Medulla oblongata (tissue), 1 donor: ENCODE measurements at regions not wholly inside any gene's neighbourhood (a gene's known extent, or its start where the extent isn't known, plus 50 kb on each side); places are given as distances from the start of the nearest gene placed in this dataset.
"Not testable (repeated sequence)": the region's sequence is repeated elsewhere in the genome, so short reads cannot be mapped to it uniquely, and the experiment has no call there.

Experiments
- DNase-seq: peaks from one replicate; pipeline ENCODE4 v3.0.0-alpha.2; 2015; ENCODE audit errors: extremely low spot score

DNA sequence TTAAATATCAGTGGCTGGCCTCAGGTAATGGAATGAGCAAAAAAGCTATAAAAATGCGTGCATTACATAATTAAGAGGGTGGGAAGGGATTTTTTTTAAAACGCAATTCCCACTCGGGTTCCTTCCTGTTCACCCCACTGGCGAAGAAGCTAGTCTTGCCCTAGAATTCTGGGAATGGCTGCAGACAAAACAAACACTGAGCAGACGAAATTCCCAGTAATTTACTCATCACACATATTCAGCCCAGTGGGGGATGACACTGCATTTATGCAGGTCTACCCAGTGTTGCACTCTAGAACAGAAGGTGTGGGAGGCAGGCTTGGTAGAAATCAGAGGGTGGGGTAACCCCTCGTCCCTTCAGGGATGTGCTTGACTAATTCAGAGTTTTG lies 2695.0 kb upstream of the DEFB115 start:
- DNase-seq, result no peak

DNA sequence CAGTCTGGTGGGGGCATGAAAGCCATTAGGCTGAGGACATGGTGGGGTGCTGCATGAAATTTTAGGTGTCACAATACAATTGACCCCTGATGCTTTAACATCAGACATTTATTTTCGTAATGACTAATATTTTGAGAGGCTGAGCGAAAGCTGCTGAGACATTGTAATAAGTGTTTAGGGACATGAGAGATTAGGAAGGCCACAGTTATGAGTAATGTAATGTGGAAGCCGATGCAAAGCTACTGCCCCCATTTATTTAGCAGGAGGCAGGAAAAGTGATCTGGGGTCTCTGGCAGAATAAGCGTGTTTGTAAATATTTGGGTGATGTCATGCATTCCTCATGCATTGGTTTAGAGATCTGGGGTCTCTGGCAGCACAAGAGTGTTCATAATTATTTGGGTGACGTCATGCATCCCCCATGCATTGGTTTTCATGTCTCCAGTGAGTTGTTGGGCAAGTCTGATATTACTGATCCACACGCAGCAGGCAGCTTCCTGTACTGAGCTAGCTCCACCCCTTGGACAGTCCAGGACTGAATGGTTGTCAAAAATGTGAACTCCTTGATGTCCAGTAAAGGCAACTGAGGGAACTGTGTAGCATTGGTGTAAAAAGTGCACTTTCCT lies 2694.5 kb upstream of the DEFB115 start:
- not testable (repeated sequence) for DNase-seq

DNA sequence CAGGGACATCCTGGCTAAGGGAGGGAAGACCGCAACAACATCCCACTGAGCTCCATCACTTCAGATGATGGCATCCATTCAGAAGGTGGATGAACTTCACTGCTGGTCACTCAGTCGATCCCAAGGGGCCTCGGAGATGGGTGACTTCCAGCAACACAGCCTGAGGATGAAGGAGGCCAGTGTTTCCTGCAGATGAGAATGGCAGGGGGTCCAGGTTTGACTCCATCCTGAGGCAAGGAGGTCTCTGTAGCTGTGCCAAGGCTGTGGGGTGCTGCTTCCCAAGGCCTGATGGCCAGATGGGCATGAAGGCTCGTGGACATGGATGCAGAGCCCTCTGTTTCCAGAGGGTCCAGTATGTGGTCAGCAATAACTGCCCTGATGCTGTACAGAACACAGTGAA lies 2693.4 kb upstream of the DEFB115 start:
- DNase-seq, result not testable (repeated sequence)

DNA sequence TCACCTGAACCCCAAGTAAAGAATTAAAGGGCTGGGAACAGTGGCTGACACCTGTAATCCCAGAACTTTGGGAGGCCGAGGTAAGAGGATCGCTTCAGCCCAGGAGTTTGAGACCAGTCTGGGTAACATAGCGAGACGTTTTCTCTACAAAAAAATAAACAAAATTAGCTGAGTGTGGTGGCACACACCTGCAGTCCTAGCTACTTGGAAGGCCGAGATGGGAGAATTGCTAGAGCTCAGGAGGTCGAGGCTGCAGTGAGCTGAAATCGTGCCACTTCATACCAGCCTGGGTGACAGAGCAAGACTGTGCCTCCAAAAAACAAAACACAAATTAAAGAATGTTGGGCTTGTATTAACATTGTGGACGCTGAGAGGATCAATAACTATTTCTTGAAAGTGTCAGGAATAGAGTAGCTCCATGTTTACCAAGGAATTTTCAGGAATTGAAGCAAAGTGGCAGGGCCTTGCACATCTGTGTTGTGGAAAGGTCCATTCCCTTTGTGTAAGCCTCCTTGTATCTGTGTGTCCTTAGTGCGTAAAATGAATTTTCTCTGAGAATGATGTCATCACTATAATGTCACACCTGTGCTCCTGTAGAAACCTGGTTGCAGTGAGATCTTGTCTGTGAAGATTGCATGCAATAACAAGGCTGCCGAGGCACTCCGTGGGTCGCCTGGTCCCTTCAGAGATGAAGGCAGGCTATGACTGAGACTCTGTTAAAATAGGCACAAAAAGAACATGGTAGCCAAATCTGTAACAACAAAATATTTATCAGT lies 2692.6 kb upstream of the DEFB115 start:
- not testable (repeated sequence) for DNase-seq

GRCh38 chr20:28575991-28576390 lies 2681.5 kb upstream of the DEFB115 start:
- DNase-seq, result not testable (repeated sequence)

DNA sequence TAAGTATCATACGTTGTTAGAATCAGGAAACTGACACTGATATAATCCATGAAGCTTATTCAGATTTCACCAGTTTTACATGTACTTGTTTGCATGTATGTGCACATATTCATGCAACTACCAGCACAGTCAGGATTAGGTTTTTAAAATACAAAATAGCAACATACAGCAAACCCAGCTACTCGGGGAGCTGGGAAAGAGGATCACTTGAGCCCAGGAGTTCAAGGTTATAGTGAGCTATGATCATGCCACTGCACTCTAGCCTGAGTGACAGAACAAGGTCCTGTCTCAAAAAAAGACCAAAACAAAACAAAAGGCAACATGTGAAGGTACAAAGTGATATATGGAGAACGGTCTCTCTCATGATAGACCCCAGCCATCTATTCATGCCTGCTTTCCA lies 2665.8 kb upstream of the DEFB115 start:
- DNase-seq, result not testable (repeated sequence)

- not testable (repeated sequence) for DNase-seq
Measured at GRCh38 chr20:28593383-28593782, 2664.1 kb upstream of the DEFB115 start.

- DNase-seq, result not testable (repeated sequence)
Measured at GRCh38 chr20:28594476-28594875, 2663.0 kb upstream of the DEFB115 start.

DNA sequence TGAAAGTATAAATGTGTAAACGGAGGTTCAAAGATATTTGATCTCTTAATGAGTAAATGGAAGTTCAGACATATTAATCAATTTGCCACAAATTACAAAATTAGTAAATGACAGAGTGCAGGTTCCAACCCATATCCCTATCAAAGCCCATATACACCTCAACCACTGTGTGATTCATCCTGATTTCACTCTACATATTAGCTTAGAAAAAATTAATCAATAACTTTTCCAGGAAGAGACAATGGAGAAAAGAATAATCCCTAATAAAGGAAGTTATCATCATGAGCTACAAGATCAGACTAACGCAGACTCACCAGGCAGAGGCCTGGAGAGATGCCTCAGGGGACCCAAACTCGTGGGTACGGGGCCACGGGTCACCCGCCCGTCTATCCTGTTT lies 2655.5 kb upstream of the DEFB115 start:
- not testable (repeated sequence) for DNase-seq

DNA sequence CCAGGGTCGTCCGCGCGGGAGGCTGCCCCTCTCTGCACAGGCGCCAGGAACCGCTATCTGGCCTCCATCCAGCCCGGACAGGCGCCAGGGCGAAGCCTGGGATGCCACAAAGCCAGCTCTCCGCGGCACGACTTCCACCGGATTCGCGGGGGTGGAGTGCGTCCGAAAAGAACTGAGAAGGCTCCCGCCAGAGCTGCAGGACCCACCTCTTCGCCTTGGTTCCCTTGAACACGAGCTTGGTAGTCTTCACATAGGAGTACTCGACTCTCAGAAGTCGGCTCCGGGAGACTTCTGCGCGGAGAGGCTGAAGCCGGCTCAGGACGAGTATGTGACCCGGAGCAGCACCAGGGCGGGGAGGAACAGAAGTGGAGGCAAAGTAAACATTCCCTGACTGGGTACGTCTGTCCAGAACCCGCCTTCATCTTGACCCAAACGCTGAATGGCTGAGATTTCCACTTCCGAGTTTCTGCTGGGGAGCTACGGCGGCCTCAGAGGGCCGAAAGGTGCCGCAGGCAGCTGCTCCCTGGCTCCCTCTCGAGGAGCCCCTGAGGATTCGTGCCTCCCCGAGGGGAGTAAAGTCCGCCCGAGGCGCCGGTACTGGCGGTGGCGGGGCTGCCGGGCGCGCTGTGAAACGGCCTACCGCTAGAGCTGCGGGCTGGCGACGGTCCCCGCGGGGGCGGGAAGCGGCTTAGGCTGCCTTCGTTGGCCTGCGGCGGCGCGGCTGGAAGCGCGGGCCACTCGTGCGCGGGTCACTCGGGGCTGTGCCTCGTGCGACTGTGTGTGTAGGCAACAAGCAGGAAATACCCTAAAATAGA lies 2654.9 kb upstream of the DEFB115 start:
- peak; percentile 92 for DNase-seq

GRCh38 chr20:28603218-28603577 lies 2654.3 kb upstream of the DEFB115 start:
- not testable (repeated sequence) for DNase-seq

GRCh38 chr20:28616354-28616753 lies 2641.1 kb upstream of the DEFB115 start:
- DNase-seq, result no peak

DNA sequence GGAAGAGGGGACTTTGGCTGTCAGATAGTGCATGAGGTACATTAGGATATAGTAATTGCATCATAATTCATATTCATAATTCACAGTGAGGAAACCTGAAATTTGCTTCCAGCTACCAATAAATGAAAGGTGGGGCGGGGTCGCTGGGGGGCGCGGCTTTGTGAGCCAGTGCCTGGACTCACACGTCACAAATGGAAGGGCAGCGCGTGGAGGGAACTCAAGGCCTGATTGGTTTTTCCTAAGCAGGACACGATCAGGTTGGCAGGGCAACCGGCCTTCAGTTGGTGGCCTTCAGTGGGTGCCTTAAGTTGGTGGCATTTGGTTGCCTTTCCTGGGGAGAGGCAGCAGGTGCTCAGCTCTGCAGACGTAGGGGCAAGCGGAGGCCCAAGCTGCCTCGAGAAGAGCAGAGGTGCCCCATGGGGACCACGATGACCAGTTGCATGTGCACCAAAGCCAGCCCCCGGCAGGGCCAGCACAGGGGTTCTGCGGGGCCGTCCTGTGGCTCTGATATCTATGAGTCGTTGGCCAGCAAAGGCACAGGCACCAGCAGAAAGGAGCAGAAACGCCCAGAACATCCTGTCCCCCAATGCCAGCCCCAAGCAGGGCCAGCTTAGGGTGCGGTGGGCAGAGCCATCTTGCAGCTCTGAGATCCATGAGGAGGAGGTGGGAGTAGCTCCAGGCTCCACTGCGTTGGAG lies 2637.4 kb upstream of the DEFB115 start:
- DNase-seq, result not testable (repeated sequence)

DNA sequence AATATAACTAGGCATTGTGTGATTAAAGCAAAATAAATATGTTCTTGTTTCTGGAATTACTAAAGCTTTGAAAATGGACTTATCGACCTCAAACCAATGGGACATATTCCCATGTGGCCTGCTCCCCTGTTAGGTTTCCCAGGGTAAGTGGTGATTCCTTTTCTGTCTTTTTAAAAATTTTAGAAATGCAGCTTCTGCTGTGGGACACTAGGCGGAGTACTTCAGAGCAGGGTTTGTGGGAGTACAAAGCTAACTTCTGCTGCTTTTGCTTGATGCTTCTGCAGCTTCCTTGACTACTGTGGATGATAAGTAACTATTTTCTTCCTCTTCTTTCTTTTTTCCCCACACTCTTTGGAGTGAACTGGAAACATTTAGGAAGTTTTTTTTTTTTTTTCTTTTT lies 2632.4 kb upstream of the DEFB115 start:
- not testable (repeated sequence) for DNase-seq

DNA sequence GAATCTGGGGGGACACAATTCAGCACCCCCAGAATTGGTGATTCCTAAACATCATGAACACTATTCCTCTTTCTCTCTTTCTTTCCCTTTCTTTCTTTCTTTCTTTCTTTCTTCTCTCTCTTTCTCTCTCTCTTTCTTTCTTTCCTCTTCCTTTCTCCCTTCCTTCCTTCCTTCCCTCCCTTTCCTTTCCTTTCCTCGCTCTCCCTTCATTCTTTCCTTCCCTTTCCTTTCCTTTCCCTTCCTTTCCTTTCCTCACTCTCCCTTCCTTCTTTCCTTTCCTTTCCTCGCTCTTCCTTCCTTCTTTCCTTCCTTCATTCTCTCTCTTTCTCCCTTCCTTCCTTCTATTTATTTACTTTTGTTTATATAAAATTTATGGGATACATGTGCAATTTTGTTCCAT lies 2616.6 kb upstream of the DEFB115 start:
- DNase-seq, result not testable (repeated sequence)
